Upper lobe of left lung (tissue), 6 donors: ENCODE measurements at regions not wholly inside any gene's neighbourhood (a gene's known extent, or its start where the extent isn't known, plus 50 kb on each side); places are given as distances from the start of the nearest gene placed in this dataset.

Experiments
- ATAC-seq, 2 donors: fragments of 200-7000 bp; cut with Tn5 transposase; one replicate each; pipeline ENCODE4 v1.9.1; 2022; ENCODE audit warnings: mild to moderate bottlenecking in 2 of 2, moderate library complexity in 2 of 2; ENCODE audit not compliant: low FRiP score in 2 of 2
- DNase-seq, 2 donors: peaks; one replicate each; pipeline ENCODE4 v3.0.0-alpha.2; 2019 to 2020
- H3K27ac ChIP-seq, 4 donors: fragments of 200-600 bp; sonication (generic); one replicate each; pipeline ENCODE4 v1.5.1; 2016 to 2019
- H3K27me3 ChIP-seq, 4 donors: fragments of 200-600 bp; sonication (generic); one replicate each; pipeline ENCODE4 v1.5.1; 2017 to 2019
- H3K36me3 ChIP-seq, 4 donors: fragments of 200-600 bp; sonication (generic); one replicate each; pipeline ENCODE4 v1.5.1; 2016 to 2019
- H3K4me1 ChIP-seq, 4 donors: fragments of 200-600 bp; sonication (generic); one replicate each; pipeline ENCODE4 v1.5.1; 2018 to 2019
- H3K4me3 ChIP-seq, 4 donors: fragments of 200-600 bp; sonication (generic); one replicate each; pipeline ENCODE4 v1.5.1; 2017 to 2019; ENCODE audit warnings: mild to moderate bottlenecking in 2 of 4, moderate library complexity in 1 of 4
- H3K9me3 ChIP-seq, 4 donors: fragments of 200-600 bp; sonication (generic); one replicate each; pipeline ENCODE4 v1.5.1; 2018 to 2019
- EP300 ChIP-seq, 4 donors: sonication (generic); formaldehyde crosslinking; IDR thresholded peaks; one replicate each; pipeline ENCODE4 v1.5.1; 2017; ENCODE audit warnings: antibody characterized with exemption in 4 of 4, control low read depth in 2 of 4
- POLR2A ChIP-seq, 4 donors: fragments of 450-650 bp; IDR thresholded peaks; one replicate each; pipeline ENCODE4 v1.5.1; 2016 to 2017; ENCODE audit warnings: antibody characterized with exemption in 4 of 4, mild to moderate bottlenecking in 2 of 4
- POLR2AphosphoS5 ChIP-seq, 2 donors: sonication (generic); formaldehyde crosslinking; IDR thresholded peaks; one replicate each; pipeline ENCODE4 v1.5.1; 2017; ENCODE audit warnings: antibody characterized with exemption in 2 of 2
- WGBS, 2 donors: methylation state at CpG; one replicate each; pipeline ENCODE4 v1.1.5; 2017 to 2018; 5-methylcytosine and 5-hydroxymethylcytosine counted together
- TF ChIP-seq, protein P1 (sequence below), 6 experiments: fragments of 450-650 bp in 4 of 6; fragments of 200-600 bp in 2 of 6; sonication (generic) in 2 of 6; IDR thresholded peaks; one replicate each; pipeline ENCODE4 v1.5.1; 2016 to 2019; ENCODE audit warnings: antibody characterized with exemption in 6 of 6
- donor health status: DM: no; HTN: no; CAD: no; lungs with moderate emphysema.
- donor health status: DM: no; HTN: yes; CAD: no; lungs with severe emphysema.

DNA sequence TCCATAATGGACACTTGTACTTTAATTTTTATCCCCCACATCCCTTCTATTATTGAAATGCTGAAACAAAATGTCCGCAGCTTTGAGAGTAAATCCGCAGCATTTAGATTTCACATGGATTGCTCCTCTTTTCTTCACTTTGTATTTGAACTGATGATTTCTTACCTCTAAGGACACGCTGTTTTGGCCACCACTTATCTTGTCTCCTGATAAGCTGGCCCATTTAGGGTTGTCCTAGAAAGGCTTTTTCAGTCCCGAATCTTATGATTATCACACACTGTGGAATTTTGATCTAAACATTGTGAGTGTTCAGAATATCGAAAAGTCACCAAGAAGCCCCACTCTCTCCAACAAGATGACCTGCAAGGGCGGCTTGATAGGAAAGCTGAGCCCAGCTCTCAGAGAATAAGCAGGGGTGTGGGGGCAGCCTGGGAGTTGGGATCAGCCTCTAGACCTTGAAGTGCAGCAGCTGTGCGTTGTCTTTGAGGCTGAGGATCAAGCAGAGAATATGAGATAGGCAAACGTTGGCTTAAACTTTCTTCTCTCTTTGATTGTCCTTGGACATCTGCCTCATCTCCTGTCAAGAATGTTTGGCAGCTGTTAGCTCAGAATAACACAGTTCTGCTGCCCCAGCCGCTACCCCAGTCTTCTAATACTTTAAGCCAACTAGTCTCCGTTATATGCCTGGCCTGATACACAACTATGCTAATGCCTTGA is 399.7 kb upstream of the NR2F2 start:
- no peak overlapping the region for H3K4me3 ChIP-seq
- no peak overlapping the region for H3K27ac ChIP-seq
- no peaks in the 10 kb centered on the region for H3K36me3 ChIP-seq
- ATAC-seq: no peak
- TF ChIP-seq, protein P1, sequence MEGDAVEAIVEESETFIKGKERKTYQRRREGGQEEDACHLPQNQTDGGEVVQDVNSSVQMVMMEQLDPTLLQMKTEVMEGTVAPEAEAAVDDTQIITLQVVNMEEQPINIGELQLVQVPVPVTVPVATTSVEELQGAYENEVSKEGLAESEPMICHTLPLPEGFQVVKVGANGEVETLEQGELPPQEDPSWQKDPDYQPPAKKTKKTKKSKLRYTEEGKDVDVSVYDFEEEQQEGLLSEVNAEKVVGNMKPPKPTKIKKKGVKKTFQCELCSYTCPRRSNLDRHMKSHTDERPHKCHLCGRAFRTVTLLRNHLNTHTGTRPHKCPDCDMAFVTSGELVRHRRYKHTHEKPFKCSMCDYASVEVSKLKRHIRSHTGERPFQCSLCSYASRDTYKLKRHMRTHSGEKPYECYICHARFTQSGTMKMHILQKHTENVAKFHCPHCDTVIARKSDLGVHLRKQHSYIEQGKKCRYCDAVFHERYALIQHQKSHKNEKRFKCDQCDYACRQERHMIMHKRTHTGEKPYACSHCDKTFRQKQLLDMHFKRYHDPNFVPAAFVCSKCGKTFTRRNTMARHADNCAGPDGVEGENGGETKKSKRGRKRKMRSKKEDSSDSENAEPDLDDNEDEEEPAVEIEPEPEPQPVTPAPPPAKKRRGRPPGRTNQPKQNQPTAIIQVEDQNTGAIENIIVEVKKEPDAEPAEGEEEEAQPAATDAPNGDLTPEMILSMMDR (IDR thresholded peaks at IDR 0.05): no peak
- no peak for TF ChIP-seq EP300 (IDR thresholded peaks at IDR 0.05)
- DNase-seq: no peak
- WGBS, 2 donors: 68 to 80% methylated on average over 10 of the region's 10 CpGs
- H3K4me1 ChIP-seq: no peaks in the 10 kb centered on the region
- no peaks in the 10 kb centered on the region for H3K9me3 ChIP-seq
- no peaks in the 10 kb centered on the region for H3K27me3 ChIP-seq

DNA sequence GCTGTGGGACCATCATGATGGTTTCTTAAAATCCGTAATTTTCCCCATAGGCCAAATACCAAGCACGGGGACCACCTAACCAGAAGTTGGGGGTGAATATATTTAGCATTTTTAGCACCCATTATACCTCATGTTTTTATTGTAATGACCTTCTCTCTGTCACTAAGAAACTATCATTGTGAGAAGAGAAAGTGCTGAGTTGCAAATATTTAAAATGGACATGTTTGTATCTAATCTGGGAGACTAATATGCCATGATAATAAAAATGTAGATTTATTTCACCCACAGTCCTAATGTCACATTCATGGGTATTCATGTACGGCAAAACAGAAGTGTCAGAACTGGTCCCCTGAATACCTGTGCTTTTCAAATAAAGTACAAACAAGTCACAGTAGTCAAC is 398.9 kb upstream of the NR2F2 start:
- TF ChIP-seq EP300 (IDR thresholded peaks at IDR 0.05) (no peak), POLR2A (IDR thresholded peaks at IDR 0.05) (no peak)
- TF ChIP-seq, protein P1 (IDR thresholded peaks at IDR 0.05): no peak
- no peak overlapping the region for H3K4me3 ChIP-seq
- 94 to 95% methylated on average over 3 of the region's 3 CpGs for WGBS, 2 donors
- no peaks in the 10 kb centered on the region for H3K4me1 ChIP-seq
- ATAC-seq: no peak
- H3K36me3 ChIP-seq: no peaks in the 10 kb centered on the region
- no peak overlapping the region for H3K27ac ChIP-seq
- no peaks in the 10 kb centered on the region for H3K9me3 ChIP-seq
- H3K27me3 ChIP-seq: no peaks in the 10 kb centered on the region
- no peak for DNase-seq

DNA sequence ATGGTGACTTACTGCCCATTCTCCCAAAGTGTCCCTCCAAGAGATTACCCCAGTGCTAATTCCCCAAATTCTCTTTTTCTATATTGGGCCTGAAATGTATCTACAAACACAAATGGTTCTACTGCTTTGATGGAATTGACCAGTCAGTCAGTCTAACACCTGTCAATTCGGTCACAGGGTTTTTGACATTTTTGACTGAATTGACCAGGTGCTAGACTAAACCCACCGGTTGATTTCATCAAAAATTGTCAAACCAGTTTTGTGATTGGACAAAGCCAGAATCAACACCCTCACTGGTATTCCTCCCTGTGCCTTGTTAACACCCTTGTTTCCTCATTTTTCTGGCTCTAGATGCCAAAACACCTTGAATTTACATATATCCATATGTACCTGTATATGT is 398.4 kb upstream of the NR2F2 start:
- TF ChIP-seq EP300 (IDR thresholded peaks at IDR 0.05) (no peak), POLR2AphosphoS5 (IDR thresholded peaks at IDR 0.05) (no peak), POLR2A (IDR thresholded peaks at IDR 0.05) (no peak)
- TF ChIP-seq, protein P1 (IDR thresholded peaks at IDR 0.05): no peak
- Histone ChIP-seq H3K27ac (no peak overlapping the region), H3K27me3 (no peaks in the 10 kb centered on the region), H3K4me1 (no peaks in the 10 kb centered on the region), H3K4me3 (no peak overlapping the region), H3K36me3 (no peaks in the 10 kb centered on the region), H3K9me3 (no peaks in the 10 kb centered on the region)
- no peak for ATAC-seq
- DNase-seq: no peak
- WGBS, 2 donors: 92 to 94% methylated on average over 2 of the region's 2 CpGs

DNA sequence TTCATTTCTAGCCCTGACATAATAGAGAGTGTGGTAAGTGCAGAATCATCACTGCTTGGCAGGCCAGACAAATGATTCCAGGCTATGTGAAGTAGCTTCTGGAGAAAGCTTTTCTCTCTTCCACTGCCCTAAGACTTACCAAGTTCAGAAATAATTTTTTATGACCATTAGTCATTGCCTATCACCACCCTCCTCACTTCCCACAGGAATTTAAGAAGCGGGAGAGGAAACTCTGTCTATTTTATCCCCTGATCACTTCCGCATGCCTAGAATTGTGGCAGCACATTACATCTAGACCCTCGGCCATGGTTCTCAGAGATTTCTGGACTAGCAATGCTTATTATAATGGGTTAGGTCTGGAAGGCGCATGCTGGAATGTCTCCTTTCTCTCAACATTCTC is 397.8 kb upstream of the NR2F2 start:
- Histone ChIP-seq H3K27ac (no peak overlapping the region), H3K36me3 (no peaks in the 10 kb centered on the region), H3K27me3 (no peaks in the 10 kb centered on the region), H3K4me3 (no peak overlapping the region), H3K4me1 (no peaks in the 10 kb centered on the region), H3K9me3 (no peaks in the 10 kb centered on the region)
- no peak for DNase-seq
- TF ChIP-seq POLR2AphosphoS5 (IDR thresholded peaks at IDR 0.05): no peak
- TF ChIP-seq POLR2A (IDR thresholded peaks at IDR 0.05): no peak
- TF ChIP-seq EP300 (IDR thresholded peaks at IDR 0.05): no peak
- TF ChIP-seq, protein P1 (IDR thresholded peaks at IDR 0.05): no peak
- WGBS, 2 donors: 79 to 85% methylated on average over 4 of the region's 4 CpGs
- no peak for ATAC-seq

DNA sequence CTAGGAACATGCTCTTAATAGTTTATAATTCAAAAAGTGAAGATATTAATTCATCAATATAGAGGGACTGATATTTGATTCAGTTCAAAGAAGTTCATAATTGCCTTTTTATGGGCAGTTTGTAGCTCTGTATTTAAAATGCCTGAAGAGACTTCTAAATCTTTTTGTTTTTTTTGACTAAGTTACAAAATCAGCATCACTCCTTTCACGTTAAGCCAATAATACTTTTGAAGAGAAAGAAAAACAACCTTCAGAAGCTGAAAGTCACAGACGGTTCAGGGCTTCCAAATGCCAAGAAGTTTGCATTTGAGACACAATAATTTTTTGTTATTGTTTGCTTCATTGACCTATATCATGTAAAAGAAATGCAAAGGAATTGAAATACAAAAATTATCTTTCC is 394.6 kb upstream of the NR2F2 start:
- WGBS, 2 donors: 57 to 79% methylated on average over 2 of the region's 2 CpGs
- no peak overlapping the region for H3K27ac ChIP-seq
- no peak for ATAC-seq
- no peak for DNase-seq
- TF ChIP-seq POLR2A (IDR thresholded peaks at IDR 0.05): no peak
- no peak for TF ChIP-seq EP300 (IDR thresholded peaks at IDR 0.05)
- TF ChIP-seq, protein P1 (IDR thresholded peaks at IDR 0.05): no peak
- no peak for TF ChIP-seq POLR2AphosphoS5 (IDR thresholded peaks at IDR 0.05)
- H3K4me1 ChIP-seq: no peaks in the 10 kb centered on the region
- H3K27me3 ChIP-seq: no peaks in the 10 kb centered on the region
- H3K9me3 ChIP-seq: no peaks in the 10 kb centered on the region
- H3K36me3 ChIP-seq: no peaks in the 10 kb centered on the region
- H3K4me3 ChIP-seq: no peak overlapping the region
